Activated gamma-delta T cell treated with anti-CD3 and anti-CD28 coated beads, Interleukin-2, amount 50 U/mL, for 16 hours (primary cell): ENCODE measurements at regions not wholly inside any gene's neighbourhood (a gene's known extent, or its start where the extent isn't known, plus 50 kb on each side); places are given as distances from the start of the nearest gene placed in this dataset.
"Not testable (repeated sequence)": the region's sequence is repeated elsewhere in the genome, so short reads cannot be mapped to it uniquely, and the experiment has no call there.

Experiments used
- DNase-seq: peaks from one replicate; pipeline ENCODE4 v3.0.0-alpha.2; 2020; ENCODE audit warnings: low read depth

DNA sequence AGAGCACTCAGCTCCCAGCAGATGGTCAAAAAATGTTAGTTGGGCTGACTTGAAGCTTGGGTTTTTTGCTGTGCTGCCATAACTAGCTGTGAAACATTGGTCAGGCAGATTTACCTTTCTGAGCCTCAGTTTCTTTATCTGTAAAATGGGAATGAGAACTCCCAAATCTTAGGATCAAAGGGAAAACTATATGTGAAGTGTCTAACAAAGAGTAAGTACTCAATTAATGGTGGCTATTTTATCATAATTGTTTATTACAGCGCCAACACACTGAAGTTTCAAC lies 164.2 kb upstream of the POU3F1 start:
- DNase-seq, result no peak

DNA sequence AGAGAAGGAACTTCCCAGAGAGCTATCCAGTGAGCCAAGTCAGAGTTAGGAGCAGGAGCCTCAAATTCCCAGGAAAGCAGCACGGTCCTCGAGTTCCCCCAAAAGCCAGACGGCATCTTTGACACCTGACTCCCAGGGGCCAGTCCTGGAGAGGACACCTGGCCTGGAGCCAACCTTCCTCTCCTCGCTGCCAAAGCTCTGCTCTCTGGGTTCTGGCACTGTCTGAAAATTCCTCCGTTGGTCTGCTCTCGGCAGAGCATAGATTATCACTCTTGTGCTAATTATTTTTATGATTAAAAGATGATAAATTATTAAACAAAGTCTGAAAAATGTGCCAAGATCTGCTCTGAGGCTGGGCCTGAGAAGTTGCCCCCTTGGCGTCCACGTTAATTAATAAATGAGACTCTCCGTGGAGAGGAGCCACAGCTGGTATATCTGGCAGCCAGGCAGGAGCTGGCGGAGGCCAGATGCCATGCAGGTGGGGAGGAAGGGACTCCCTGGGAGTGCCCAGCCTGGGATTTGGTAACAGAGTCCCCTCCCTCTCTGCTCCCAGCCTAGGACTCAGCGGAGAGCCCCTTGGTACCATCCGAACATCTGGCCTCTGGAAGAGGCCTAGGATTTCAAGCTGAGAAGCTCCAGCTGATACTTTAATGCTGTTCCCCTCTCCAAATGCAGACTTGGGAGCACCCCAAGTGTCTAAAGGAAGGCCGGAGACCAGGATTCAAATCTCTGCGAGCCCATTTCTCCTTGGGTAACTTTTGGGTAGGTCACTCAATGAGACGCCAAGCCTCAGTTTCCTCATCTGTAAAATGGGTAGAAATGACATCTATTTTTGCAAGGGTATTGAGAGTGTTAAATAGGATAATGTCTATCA lies 163.7 kb upstream of the POU3F1 start:
- no peak for DNase-seq

DNA sequence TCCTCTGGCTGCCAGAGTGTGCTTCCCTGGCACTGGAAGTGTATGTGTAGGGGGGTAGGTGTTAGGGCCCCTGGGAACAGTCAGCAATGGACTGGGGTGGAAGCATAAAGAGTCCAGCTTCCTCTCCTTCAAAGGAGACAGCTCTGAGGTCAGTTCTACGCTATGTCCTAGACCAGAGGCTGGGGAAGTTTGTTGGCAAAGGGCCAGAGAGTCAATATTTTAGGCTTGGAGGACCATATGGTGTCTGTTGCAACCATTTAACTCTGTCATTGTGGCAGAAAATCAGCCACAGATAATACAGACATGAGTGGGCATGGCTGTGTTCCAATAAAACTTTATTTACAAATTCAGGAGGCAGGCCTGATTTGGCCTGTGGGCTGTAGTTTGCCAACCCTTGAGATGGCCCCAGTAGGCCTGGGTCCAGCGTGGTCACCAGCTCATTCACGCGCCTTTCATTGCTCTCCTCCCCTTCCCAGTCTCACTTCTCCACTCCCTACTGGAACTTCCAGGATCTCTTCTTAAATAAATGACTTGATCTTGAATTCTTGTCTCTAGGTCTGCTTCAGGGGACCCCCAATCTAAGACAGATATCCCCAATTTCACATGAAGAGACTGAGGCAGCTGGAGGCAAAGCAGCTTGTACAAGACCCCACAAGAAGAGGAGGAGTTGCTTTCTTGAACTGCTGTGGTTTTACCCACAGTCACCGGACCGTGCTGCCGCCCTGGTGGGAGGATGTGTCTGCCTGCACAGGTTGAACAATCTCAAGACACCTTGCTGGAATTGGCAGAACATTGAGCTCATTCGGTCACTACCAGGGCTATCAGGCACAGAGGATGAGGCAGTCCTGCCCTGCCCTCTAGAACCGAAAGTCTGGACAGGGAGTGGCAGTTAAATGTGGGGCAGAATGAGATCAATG lies 162.4 kb upstream of the POU3F1 start:
- DNase-seq, result no peak

DNA sequence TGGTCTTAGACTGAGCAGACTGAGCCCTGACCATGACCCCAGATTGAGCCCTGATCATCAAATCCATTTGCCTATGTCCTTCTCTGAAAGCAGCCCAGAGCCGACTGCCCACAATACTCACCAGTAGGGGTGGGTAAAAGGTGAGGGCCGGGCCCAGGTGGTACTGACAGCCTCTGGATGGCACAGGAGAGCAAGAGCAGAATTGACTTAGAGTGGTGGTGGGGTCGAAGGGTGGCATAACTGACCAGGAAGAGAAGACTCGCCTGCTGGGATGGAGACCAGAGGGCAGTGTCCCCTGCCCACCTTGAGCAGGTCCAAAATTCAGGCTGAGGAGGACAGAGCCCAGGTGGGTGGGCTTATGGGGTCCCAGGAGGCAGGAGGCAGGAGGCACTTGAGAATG lies 161.3 kb upstream of the POU3F1 start:
- no peak for DNase-seq

DNA sequence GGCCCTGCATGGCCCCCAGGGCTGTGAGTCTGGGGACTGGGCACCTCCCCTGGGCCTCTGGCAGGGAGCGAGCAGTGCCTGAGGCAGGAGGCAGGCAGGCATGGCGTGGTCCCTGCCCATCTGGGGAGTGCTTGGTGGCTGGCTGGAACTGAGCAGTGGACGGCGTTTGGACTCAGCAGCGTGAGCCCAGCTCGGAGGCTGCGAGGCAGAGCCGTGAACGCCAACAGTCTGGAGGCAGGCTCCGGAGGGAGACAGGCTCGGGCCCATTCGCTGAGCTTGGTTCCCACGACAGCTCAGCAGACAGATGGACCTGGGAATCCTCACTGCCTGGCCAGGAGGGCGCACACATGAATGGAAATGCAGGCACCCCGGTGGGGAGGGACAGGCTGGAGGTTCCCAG lies 160.7 kb upstream of the POU3F1 start:
- DNase-seq, result no peak

DNA sequence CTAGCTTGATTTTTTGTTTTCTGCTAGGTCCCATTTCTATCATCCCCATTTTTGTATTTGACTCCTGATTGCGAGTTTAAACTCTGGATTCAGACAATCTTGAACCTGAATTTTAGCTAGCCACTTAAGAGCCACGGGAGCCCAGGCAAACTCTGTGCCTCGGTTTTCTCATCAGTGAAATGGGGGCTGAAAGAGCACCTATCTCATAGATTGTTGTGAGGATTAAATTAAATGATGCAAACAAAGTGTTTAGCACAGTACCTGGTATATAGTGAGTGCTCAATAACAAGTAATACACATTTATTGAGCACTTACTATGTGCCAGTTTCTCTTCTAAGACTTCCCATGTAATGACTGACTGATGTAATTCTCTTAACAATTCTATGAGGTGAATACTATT lies 158.1 kb upstream of the POU3F1 start:
- DNase-seq, result no peak

DNA sequence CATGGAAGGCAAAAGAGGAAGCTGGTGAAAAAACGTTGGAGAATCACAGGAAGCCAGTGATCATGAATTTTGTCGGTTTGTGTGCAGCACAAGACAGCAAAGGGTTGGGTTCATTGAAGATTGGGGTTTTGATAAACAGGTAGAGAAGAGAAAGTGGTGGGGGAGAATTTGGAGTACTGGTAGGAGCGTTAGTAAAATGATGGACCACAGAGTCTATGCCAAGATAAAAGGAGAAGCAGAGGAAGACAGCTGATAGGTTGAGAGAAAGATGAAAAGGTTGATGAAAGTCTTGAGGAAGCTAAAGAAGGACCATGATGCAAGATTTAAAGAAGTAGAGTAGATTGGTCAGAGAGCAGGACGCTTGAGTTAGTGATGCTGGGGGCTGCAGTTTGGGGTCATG lies 156.8 kb upstream of the POU3F1 start:
- no peak for DNase-seq

DNA sequence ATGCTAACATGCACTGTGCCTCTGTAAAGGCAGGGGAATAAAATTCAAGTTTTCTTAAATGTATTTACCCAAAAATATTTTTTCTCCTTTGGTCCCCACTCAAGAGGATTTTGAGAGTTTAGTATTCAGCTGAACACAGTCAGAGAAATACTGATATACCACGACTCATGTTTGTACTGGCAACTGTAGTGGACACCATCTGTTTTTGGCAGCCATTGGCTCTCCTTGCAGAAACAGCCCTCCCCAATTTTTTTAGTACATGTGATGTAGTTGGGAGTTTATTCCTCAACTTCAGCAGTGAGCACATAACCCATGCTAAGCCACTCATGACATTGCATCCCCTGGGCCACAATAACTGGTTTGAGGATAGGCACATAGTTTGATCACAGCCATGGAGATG lies 154.8 kb upstream of the POU3F1 start:
- no peak for DNase-seq

DNA sequence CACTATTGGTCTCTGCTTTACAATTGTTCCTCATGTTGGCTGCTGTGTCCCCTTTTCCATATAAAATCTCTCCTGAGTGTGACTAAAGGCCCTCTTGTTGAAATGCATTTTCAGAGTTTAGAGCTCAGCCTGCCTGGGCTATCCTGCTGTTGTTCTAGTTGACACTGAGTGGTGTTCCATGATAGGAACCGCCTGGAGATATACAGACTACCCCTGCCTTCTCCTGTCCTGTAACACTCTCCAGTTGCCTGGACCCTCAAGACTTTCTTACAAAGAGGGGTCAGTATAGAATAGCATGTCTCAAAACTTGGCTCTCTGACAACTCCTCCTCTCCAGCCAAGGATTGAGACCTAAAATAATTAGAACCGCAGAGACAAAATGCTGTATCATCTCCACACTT lies 152.0 kb upstream of the POU3F1 start:
- no peak for DNase-seq

DNA sequence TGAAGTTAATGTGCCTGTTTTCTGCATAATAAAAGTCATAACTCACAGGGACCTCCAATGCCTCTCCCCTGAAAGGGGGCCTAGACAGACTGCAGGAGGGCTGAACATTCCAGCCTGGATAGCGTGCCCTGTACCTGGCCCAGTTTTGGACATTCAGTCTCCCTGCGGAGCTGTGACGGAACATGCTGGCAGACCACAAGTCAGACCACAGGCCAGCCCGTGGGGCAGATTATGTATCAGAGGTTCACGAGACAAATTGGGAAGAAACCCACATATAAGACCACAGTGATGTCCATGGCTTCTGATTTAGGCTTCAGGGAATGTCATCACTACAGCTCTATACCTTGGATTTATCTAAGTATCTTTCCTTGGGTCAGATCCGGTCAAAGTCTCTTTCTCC lies 151.5 kb upstream of the POU3F1 start:
- no peak for DNase-seq

DNA sequence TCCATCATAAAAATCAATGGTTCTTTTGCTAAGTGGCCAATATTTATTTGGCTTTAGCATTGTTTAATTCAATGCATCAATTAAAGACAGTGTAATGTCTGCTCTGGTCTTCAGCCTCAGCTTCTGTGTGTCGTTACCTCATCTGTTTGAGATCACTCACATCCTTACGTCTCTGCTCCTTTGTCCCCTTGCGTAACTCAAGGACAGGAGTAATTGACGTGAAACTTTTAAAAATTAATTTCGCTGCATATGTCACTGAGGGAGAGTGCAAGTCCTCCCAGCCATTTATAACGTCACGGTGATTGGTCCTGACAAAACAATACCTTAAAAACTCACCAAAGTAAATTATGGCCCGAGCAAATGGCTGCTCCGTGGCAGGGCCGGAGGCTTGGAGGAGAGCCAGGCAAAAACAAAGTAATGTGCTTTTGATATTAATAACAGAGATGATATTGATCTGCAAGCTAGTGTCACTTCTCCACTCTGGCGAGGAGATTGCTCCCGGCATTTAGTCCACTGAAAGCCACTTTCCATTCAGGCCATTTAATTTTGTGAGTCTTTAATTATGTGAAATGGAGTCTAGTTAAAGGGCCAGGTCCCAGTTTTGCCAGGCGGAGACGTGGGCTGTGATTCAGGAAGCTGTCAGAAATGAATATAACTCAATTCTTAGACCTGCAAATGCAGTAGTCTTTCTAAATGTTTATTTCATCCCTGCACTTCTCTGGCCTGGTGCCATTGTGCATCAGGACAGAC lies 150.9 kb upstream of the POU3F1 start:
- DNase-seq, result no peak

DNA sequence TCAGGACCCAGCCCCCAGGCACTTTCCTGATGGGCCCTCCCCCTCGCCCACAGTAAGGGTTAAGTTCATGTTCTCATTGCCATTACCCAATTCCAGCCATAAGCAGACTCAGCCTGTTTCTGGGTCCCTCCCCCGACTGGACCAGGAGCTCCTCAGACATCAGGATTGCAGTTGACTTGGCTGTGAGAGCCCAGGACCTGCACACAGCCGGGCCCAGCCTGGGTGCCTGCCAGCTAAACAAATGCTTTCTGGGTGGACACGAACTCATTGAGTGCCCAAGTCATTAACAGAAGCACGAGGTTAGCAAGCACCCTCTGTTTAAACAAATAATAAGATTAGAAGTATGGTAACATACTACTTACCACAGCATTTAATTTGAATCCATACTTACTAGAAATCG lies 147.9 kb upstream of the POU3F1 start:
- no peak for DNase-seq

DNA sequence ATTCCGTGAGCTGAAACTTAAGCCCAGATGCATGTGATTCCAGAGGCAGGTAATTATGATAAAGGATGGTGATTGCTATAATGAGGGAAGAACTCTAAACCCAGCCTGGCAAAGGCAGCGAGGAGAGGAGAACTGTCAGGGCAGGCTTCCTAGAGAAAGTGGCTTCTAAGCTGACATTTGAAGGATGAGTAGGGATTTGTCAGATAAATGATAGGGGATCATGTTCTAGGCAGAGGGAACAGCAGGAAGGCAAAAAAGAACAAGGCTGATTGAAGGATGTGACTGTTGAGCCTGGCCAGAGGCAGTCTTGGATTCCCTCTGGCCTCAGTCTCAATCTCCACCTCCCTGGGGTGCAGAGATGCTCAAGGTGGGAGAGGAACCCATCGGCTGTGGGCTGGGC lies 146.4 kb upstream of the POU3F1 start:
- no peak for DNase-seq

DNA sequence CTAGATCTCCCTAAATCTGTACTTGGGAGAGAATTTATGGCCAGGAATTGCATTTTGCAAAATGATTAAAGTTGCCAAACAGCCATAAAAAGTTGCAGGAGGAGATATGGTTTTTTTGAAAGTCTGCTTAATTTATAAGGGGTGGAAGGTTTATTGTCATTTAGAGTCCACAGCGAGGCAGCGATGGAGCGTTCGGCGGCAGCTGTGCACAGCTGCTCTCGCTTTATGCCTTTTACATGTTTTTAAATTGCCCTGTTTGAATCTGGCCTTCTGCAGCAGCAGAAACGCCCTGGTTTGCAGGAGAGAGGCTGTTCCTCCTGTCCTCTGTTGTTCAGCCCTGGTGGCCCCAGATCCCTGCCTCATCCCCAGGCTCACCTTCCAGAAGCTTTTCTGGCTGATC lies 144.9 kb upstream of the POU3F1 start:
- no peak for DNase-seq

DNA sequence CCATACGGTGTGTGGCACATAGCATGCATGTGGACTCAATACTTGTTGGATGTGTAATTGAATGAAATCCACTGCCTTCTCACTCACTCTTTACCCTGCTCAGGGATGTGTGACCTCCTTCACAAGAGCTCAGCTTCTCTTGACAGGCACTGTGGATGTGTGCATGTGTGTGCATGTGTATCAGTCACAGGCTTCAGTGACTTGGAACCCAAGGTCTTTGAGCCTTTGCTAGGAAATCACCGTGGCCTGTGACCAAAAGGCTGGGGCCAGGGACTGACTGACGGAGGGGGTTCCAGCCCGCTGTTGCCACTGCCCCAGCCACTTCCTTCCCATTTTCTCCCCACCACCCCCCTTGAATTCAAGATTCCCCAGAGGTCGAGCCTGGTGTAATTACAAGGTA lies 144.4 kb upstream of the POU3F1 start:
- no peak for DNase-seq

DNA sequence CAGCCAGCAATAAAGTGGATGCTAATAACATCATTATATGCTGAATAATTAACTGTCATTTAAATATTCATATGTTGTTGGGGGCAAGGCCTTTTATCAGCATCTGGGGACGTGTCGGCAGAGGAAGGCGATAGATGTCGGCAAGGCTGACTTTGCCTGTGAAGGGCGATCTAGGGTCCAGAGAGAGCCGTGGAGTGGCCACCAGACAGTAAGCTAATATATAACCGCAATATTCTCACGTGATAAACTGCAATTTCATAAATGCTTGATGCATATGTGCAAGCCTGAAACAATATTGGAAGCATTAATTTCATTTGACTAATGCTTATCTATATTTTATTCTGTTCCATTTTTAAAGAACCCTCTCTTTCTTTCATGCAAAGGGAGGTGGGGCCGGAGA lies 141.0 kb upstream of the POU3F1 start:
- no peak for DNase-seq

DNA sequence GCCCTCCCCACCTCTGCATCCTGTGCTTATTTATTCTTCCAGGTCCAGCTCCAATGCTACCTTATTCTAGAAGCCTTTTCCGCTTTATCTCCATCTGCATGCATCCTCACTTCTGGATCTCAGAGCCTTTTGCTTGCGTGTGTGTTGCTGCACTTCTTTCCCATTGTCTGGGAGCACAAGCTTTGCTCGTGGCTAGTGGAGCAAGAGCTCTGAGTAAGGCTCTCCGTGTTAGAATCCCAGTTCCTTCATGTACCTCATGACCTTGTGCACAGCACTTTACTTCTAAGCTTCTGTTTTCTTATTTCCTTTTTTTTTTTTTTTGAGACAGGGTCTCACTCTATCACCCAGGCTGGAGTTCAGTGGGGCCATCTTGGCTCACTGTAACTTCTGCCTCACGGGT lies 140.0 kb upstream of the POU3F1 start:
- no peak for DNase-seq

DNA sequence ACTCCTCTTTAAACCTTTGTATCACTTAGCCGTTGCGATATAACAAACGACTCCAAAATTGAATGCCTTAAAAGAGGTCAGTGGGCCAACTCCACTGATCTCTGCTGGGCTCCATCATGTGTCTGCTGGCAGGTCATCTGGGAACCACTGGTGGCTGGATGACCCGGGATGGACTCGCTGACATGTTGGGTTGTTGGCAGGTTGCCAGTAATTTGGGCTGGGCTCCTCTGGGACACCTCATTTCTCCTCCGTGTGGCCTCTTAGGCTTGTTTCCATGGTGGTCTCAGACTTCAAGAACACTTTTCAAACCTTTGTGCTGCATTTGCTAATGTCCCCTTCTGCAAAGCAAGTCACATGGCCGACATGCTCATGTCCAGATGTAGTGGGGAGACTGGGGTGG lies 139.3 kb upstream of the POU3F1 start:
- DNase-seq, result no peak

DNA sequence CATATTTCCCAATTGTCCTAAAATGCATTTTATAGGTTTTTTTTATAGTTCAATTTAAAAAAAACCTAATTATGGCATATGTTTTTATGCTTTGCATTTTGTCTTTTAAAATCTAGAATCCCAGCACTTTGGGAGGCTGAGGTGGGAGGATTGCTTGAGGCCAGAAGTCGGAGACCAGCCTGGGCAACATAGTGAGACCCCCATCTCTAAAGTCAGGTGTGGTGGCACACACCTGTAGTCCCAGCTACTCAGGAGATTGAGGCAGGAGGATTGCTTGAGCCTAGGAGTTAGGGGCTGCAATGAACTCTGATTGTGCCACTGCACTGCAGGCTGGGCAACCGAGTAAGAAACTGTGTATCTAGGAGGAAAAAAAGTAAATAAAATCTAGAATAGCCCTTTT lies 137.2 kb upstream of the POU3F1 start:
- no peak for DNase-seq

DNA sequence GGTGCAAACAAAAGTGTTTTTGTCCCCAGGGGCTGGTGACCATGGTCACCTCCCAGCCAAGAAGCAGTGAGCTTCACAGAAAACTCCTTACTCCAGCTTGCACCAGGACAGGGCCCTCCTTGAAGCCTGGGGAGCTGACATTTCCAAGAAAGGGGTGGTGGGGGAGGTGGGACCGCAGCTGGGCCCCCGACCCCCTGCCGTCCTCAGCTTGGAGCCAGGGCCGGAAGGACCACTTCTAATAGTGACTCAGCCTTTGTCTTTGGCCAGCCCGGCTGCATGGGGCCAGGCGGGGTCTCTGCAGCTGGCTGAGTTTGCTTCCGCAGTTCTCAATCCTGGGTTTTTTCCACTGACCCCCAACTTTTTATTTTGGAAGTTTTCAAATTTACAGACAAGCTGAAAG lies 136.5 kb upstream of the POU3F1 start:
- no peak for DNase-seq

DNA sequence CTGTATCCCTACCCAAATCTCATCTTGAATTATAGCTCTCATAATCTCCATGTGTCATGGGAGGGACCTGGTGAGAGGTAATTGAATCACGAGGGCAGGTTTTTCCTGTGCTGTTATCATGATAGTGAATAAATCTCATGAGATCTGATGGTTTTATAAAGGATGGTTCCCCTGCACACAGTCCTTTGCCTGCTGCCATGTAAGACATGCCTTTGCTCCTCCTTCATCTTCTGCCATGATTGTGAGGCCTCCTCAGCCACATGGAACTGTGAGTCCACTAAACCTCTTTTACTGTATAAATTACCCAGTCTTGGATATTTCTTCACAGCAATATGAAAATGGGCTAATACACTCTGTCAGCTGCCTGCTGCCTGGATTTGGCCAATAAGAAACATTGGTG lies 133.8 kb upstream of the POU3F1 start:
- not testable (repeated sequence) for DNase-seq

DNA sequence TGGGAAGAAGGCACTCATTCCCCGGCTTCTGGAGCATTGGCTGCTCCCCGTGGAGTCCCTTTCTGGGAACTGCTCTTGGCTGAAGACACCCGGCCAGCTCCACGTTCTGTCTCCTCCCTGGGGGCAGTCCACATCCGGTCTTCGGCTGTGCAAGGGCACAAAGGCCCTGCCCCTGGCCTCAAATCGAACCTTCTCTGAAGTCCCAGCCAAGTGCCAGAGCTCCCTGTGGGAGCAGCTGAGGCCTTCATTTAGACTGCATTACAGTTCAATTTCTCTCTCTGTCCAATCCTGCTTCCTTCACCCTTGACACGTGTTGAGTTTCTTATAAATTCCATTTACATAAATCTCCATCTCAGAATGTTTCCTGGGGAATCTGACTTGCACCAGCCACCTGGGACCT lies 132.9 kb upstream of the POU3F1 start:
- DNase-seq, result no peak

DNA sequence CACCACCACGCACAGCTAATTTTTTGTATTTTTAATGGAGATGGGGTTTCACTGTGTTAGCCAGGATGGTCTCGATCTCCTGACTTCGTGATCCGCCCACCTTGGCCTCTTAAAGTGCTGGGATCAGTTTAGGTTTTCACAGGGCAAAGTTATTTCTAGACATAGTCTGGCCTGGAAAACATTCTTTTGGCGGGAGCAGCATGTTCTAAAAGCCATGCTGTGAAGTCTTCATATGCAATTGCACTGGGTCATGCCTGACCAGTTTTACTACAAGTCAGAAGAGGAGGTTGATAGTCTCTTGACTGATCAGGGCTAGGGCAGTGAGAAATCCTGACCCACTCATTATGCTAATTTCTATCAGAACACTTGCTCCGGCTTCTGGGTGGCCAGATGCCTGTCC lies 131.6 kb upstream of the POU3F1 start:
- no peak for DNase-seq
